Natural killer cell treated with Interleukin-12 subunit alpha and Interleukin-12 subunit beta and Interleukin-15 and Interleukin-18, amount 100 ng/mL, for 72 hours (primary cell): ENCODE measurements at regions not wholly inside any gene's neighbourhood (a gene's known extent, or its start where the extent isn't known, plus 50 kb on each side); places are given as distances from the start of the nearest gene placed in this dataset.

ENCODE experiments used
- ATAC-seq, 2 donors: fragments of 150-1000 bp; cut with Tn5 transposase in 1 of 2; sonication (Bioruptor Pico), chemical (Tn5 transposase) in 1 of 2; 2 replicates each; pipeline ENCODE4 v1.10.0; 2021
- DNase-seq: peaks from one replicate; pipeline ENCODE4 v3.0.0; 2022; ENCODE audit warnings: low spot score
- H3K27ac Mint-ChIP-seq, 2 donors: 1 replicate in 1 of 2; 2 replicates in 1 of 2; pipeline ENCODE4 v1.8.0; 2022; ENCODE audit warnings: mixed read lengths in 2 of 2, mild to moderate bottlenecking in 1 of 2, moderate library complexity in 1 of 2
- H3K27me3 Mint-ChIP-seq, 2 donors: 1 replicate in 1 of 2; 2 replicates in 1 of 2; pipeline ENCODE4 v1.8.0; 2022; ENCODE audit warnings: mixed read lengths in 2 of 2
- H3K36me3 Mint-ChIP-seq: one replicate; pipeline ENCODE4 v1.8.0; 2022; ENCODE audit warnings: mixed read lengths
- H3K4me1 Mint-ChIP-seq, 2 donors: 1 replicate in 1 of 2; 2 replicates in 1 of 2; pipeline ENCODE4 v1.8.0; 2022; ENCODE audit warnings: low read depth in 2 of 2, mixed read lengths in 2 of 2, mild to moderate bottlenecking in 1 of 2
- H3K4me3 Mint-ChIP-seq: one replicate; pipeline ENCODE4 v1.8.0; 2022; ENCODE audit warnings: mixed read lengths
- H3K9me3 Mint-ChIP-seq: 2 replicates; pipeline ENCODE4 v1.8.0; 2022; ENCODE audit warnings: mixed read lengths

DNA sequence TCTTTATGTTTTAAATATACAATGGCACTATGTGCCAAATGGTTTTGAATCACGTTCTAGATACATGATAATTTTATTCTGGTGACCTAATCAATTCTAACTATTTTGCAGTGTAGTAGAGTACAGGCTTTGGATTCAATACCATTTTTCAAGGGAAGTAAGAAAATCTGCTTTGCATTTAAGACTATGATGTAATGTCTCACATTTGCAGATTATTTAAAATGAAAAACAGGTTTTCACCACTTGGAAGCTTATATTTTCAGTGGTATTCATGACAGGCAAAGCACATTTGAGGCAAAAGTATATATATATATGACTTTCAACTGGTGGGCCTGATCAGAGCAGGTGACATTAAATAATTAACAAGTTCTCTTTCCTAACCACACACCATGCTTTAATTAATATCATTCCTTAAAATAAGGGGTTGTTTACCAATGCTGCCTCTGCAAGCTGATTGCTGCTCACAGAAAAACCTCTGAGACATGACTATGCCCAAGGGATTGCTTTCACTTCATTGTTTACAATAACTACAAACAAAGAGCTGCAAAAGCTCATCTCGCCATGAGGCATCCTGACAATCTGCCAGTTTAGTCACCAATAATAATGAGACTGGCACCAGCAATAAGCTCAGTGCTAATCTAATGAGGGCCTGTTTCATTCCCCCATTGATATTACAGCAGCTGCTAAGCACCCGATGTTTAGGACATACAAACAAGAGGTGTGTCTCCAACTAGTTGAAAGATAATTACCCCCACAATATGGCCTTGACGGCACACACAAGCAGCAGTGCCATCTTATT lies 1176.0 kb upstream of the GJE1 start:
- Mint-ChIP-seq H3K9me3 (peaks cover 6% of the 10 kb centered on the region), H3K36me3 (no peaks in the 10 kb centered on the region), H3K27ac (no peak overlapping the region), H3K27me3 (no peaks in the 10 kb centered on the region), H3K4me1 (no peaks in the 10 kb centered on the region), H3K4me3 (no peak overlapping the region)
- ATAC-seq (no peak), DNase-seq (no peak)

- no peaks in the 10 kb centered on the region for H3K36me3 Mint-ChIP-seq
- H3K27ac Mint-ChIP-seq = no peak overlapping the region
Observed at GRCh38 chr6:140940251-140940925, 1192.3 kb upstream of the GJE1 start.

GRCh38 chr6:140932909-140933308 lies 1199.8 kb upstream of the GJE1 start:
- Mint-ChIP-seq H3K27ac (no peak overlapping the region), H3K9me3 (no peaks in the 10 kb centered on the region)
- ATAC-seq = no peak

More at GRCh38 chr6:140940251-140940925, 1192.3 kb upstream of the GJE1 start:
- Mint-ChIP-seq H3K4me3 (no peak overlapping the region), H3K4me1 (no peaks in the 10 kb centered on the region), H3K27me3 (no peaks in the 10 kb centered on the region), H3K9me3 (peaks cover 4% of the 10 kb centered on the region)
- ATAC-seq = no peak
- DNase-seq = no peak

DNA sequence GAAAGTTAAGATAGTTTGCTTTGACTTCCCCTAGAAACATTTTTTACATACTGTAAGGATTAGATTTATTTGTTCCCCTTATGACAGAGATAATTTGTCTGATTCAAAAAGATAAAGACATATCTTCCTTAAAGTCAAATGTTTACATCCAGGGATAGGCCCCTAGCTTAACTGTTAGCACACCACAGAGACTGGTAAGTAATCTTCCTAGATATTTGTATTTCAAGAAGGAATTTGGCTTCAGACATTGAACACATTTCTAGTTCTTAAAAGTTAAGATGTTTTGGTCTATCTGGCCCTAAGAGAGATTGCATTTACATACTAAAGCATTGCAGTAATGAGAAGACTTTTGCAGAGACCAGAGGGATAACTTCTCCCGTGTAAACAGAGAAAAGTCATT lies 1201.1 kb upstream of the GJE1 start:
- Mint-ChIP-seq H3K4me1 (no peaks in the 10 kb centered on the region), H3K4me3 (no peak overlapping the region), H3K36me3 (no peaks in the 10 kb centered on the region), H3K9me3 (no peaks in the 10 kb centered on the region), H3K27ac (no peak overlapping the region), H3K27me3 (no peaks in the 10 kb centered on the region)
- ATAC-seq (no peak), DNase-seq (no peak)

More at GRCh38 chr6:140932909-140933308, 1199.8 kb upstream of the GJE1 start:
- no peaks in the 10 kb centered on the region for H3K36me3 Mint-ChIP-seq
- no peak for DNase-seq
- H3K4me3 Mint-ChIP-seq = no peak overlapping the region
- H3K27me3 Mint-ChIP-seq = no peaks in the 10 kb centered on the region
- no peaks in the 10 kb centered on the region for H3K4me1 Mint-ChIP-seq

DNA sequence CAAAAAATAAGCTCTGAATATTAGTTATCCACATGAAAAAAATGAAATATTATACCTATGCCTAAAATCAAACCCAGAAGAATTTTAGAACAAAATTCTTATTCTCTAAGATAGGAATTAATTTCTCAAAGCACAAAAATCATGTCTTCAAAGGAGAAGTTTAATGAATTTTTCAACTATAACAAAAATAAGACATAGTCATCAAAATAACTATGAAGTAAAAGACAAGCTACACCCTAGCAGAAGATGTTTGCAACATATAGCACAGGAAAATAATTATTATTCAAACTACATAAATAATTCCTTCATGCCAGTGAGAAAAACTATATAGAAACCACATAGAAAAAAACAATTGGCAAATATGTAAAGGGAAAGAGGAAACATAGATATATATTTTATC lies 1203.6 kb upstream of the GJE1 start:
- ATAC-seq (no peak), DNase-seq (no peak)
- Mint-ChIP-seq H3K4me3 (no peak overlapping the region), H3K27me3 (no peaks in the 10 kb centered on the region), H3K9me3 (no peaks in the 10 kb centered on the region), H3K4me1 (no peaks in the 10 kb centered on the region), H3K27ac (no peak overlapping the region), H3K36me3 (no peaks in the 10 kb centered on the region)

GRCh38 chr6:140923048-140923447 lies 1209.7 kb upstream of the GJE1 start:
- no peak for DNase-seq

GRCh38 chr6:140921366-140922226 lies 1211.1 kb upstream of the GJE1 start:
- DNase-seq = no peak
- H3K27me3 Mint-ChIP-seq = no peaks in the 10 kb centered on the region
- ATAC-seq = peak; percentile 36 to 52
- H3K27ac Mint-ChIP-seq = no peak overlapping the region
- no peaks in the 10 kb centered on the region for H3K9me3 Mint-ChIP-seq
- H3K4me3 Mint-ChIP-seq = no peak overlapping the region
- no peaks in the 10 kb centered on the region for H3K4me1 Mint-ChIP-seq
- no peaks in the 10 kb centered on the region for H3K36me3 Mint-ChIP-seq

More at GRCh38 chr6:140923048-140923447, 1209.7 kb upstream of the GJE1 start:
- H3K4me1 Mint-ChIP-seq = no peaks in the 10 kb centered on the region
- no peaks in the 10 kb centered on the region for H3K36me3 Mint-ChIP-seq
- no peak overlapping the region for H3K27ac Mint-ChIP-seq
- ATAC-seq = no peak
- H3K9me3 Mint-ChIP-seq = no peaks in the 10 kb centered on the region
- H3K27me3 Mint-ChIP-seq = no peaks in the 10 kb centered on the region
- H3K4me3 Mint-ChIP-seq = no peak overlapping the region

- Mint-ChIP-seq H3K4me1 (no peaks in the 10 kb centered on the region), H3K4me3 (no peak overlapping the region), H3K27me3 (no peaks in the 10 kb centered on the region), H3K27ac (no peak overlapping the region), H3K9me3 (no peaks in the 10 kb centered on the region), H3K36me3 (no peaks in the 10 kb centered on the region)
- DNase-seq = no peak
- no peak for ATAC-seq
Observed at GRCh38 chr6:140917911-140918310, 1214.8 kb upstream of the GJE1 start.

- H3K27me3 Mint-ChIP-seq = no peaks in the 10 kb centered on the region
- H3K4me3 Mint-ChIP-seq = no peak overlapping the region
- no peaks in the 10 kb centered on the region for H3K4me1 Mint-ChIP-seq
- DNase-seq = no peak
- no peak overlapping the region for H3K27ac Mint-ChIP-seq
- H3K9me3 Mint-ChIP-seq = no peaks in the 10 kb centered on the region
- H3K36me3 Mint-ChIP-seq = no peaks in the 10 kb centered on the region
- ATAC-seq = no peak
Observed at GRCh38 chr6:140915551-140915950, 1217.2 kb upstream of the GJE1 start.

DNA sequence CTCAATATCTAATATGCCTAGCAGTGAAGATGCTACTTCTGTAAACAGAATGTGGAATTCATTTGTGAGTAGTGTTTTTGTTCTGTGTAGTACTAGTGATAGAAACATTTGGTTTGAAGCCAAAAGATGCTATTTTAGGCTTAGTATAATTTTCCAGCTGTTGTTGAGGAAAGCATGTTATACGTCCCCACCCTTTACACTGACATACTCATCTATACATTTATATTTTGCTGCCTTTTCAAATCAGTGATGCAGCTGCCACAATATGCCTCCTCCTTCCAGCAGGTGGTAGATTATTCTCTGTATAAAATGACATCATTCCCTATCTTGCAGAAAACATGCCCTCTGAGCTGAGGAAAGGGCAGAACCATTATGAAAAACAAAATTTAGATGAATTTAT lies 1217.6 kb upstream of the GJE1 start:
- Mint-ChIP-seq H3K27me3 (no peaks in the 10 kb centered on the region), H3K9me3 (no peaks in the 10 kb centered on the region), H3K36me3 (no peaks in the 10 kb centered on the region), H3K4me1 (no peaks in the 10 kb centered on the region), H3K4me3 (no peak overlapping the region), H3K27ac (no peak overlapping the region)
- DNase-seq = no peak
- ATAC-seq = no peak

GRCh38 chr6:140912686-140913085 lies 1220.0 kb upstream of the GJE1 start:
- Mint-ChIP-seq H3K36me3 (no peaks in the 10 kb centered on the region), H3K4me3 (no peak overlapping the region), H3K9me3 (no peaks in the 10 kb centered on the region), H3K4me1 (no peaks in the 10 kb centered on the region), H3K27me3 (no peaks in the 10 kb centered on the region), H3K27ac (no peak overlapping the region)
- ATAC-seq (no peak), DNase-seq (no peak)

DNA sequence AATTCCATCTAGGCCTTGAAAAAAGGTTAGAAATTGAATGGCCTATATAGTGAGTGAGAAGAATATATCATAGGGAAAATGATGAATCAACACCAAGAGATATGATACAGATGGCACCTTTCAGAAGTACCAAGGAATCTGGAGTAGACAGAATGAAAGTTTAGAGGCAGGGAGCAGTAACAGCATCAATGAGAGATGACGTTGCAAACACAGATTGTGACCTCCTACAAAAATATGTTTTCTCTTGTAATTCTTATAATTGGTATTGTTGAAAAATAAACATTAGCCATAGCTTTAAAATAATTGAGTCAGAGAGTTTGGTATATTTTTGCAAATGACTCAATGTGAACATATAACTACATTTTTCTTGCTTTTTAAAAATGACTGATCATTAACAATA lies 1223.1 kb upstream of the GJE1 start:
- Mint-ChIP-seq H3K9me3 (no peaks in the 10 kb centered on the region), H3K27ac (no peak overlapping the region), H3K4me1 (no peaks in the 10 kb centered on the region), H3K27me3 (no peaks in the 10 kb centered on the region), H3K36me3 (no peaks in the 10 kb centered on the region), H3K4me3 (no peak overlapping the region)
- ATAC-seq (no peak), DNase-seq (no peak)

GRCh38 chr6:140909156-140909555 lies 1223.6 kb upstream of the GJE1 start:
- Mint-ChIP-seq H3K9me3 (no peaks in the 10 kb centered on the region), H3K36me3 (no peaks in the 10 kb centered on the region), H3K27ac (no peak overlapping the region), H3K27me3 (no peaks in the 10 kb centered on the region), H3K4me1 (no peaks in the 10 kb centered on the region), H3K4me3 (no peak overlapping the region)
- DNase-seq = no peak
- no peak for ATAC-seq

GRCh38 chr6:140908505-140908904 lies 1224.2 kb upstream of the GJE1 start:
- peak in 1 of 2 donors; percentile 32 for ATAC-seq
- no peak for DNase-seq
- Mint-ChIP-seq H3K4me1 (no peaks in the 10 kb centered on the region), H3K36me3 (no peaks in the 10 kb centered on the region), H3K9me3 (no peaks in the 10 kb centered on the region), H3K27me3 (no peaks in the 10 kb centered on the region), H3K4me3 (no peak overlapping the region), H3K27ac (no peak overlapping the region)
